Mucosa of descending colon (tissue), 3 donors: ENCODE measurements at regions not wholly inside any gene's neighbourhood (a gene's known extent, or its start where the extent isn't known, plus 50 kb on each side); places are given as distances from the start of the nearest gene placed in this dataset.

ENCODE experiments used
- ATAC-seq: fragments of 200-7000 bp; cut with Tn5 transposase; one replicate; pipeline ENCODE4 v1.9.1; 2020; ENCODE audit warnings: mild to moderate bottlenecking, moderate library complexity
- DNase-seq, 3 donors: peaks; one replicate each; pipeline ENCODE4 v3.0.0-alpha.2; 2020
- H3K36me3 ChIP-seq: fragments of 200-600 bp; one replicate; pipeline ENCODE4 v1.8.0; 2021; ENCODE audit warnings: low read depth, mild to moderate bottlenecking
- H3K4me1 ChIP-seq: fragments of 200-600 bp; one replicate; pipeline ENCODE4 v1.8.0; 2021; ENCODE audit warnings: low read depth, mild to moderate bottlenecking
- H3K4me3 ChIP-seq: fragments of 200-600 bp; one replicate; pipeline ENCODE4 v1.8.0; 2021; ENCODE audit warnings: mild to moderate bottlenecking
- H3K9me3 ChIP-seq: fragments of 200-600 bp; one replicate; pipeline ENCODE4 v1.8.0; 2021; ENCODE audit warnings: mild to moderate bottlenecking
- CTCF ChIP-seq: fragments of 200-600 bp; IDR thresholded peaks from one replicate; pipeline ENCODE4 v1.8.0; 2022; ENCODE audit warnings: antibody characterized with exemption, mild to moderate bottlenecking
- intact Hi-C, 2 donors: fragments of 100-400 bp; cut with DNase I in 1 of 2; cut with micrococcal nuclease in 1 of 2; formaldehyde crosslinking; loops; one replicate each; pipeline versions ENCODE4 v1.11.0 to v1.11.1; 2022; cut with DNase I, micrococcal nuclease
- donor health status: DM: no; HTN: no; CAD: no; lungs with moderate emphysema.
- donor health status: DM: no; HTN: no; CAD: no.
- donor health status: DM: no; HTN: yes; CAD: no.

GRCh38 chr12:128114485-128114884 lies 152.5 kb upstream of the TMEM132C start:
- H3K36me3 ChIP-seq, result no peaks in the 10 kb centered on the region
- no peak overlapping the region for H3K4me3 ChIP-seq
- DNase-seq (no peak), ATAC-seq (no peak)
- H3K4me1 ChIP-seq, result no peaks in the 10 kb centered on the region
- H3K9me3 ChIP-seq, result peaks cover 1% of the 10 kb centered on the region
- intact Hi-C loops, result no loop called here
- no peak for TF ChIP-seq CTCF

- DNase-seq (no peak), ATAC-seq (no peak)
- TF ChIP-seq CTCF, result no peak
Measured at GRCh38 chr12:128116537-128116936, 150.4 kb upstream of the TMEM132C start.

GRCh38 chr12:128120035-128120434 lies 146.9 kb upstream of the TMEM132C start:
- intact Hi-C loops, result no loop called here
- no peak overlapping the region for H3K4me3 ChIP-seq
- peaks cover 9% of the 10 kb centered on the region for H3K9me3 ChIP-seq
- no peak for ATAC-seq
- DNase-seq, result no peak
- no peak for TF ChIP-seq CTCF
- H3K4me1 ChIP-seq, result no peaks in the 10 kb centered on the region
- no peaks in the 10 kb centered on the region for H3K36me3 ChIP-seq

More at GRCh38 chr12:128116537-128116936, 150.4 kb upstream of the TMEM132C start:
- Histone ChIP-seq H3K4me1 (no peaks in the 10 kb centered on the region), H3K4me3 (no peak overlapping the region), H3K9me3 (peaks cover 9% of the 10 kb centered on the region), H3K36me3 (no peaks in the 10 kb centered on the region)
- intact Hi-C loops, result no loop called here

- intact Hi-C loops, result no loop called here
Measured at GRCh38 chr12:128121424-128121823, 145.5 kb upstream of the TMEM132C start.

GRCh38 chr12:128123096-128123495 lies 143.9 kb upstream of the TMEM132C start:
- Histone ChIP-seq H3K4me3 (no peak overlapping the region), H3K9me3 (peaks cover 9% of the 10 kb centered on the region), H3K4me1 (no peaks in the 10 kb centered on the region), H3K36me3 (no peaks in the 10 kb centered on the region)
- ATAC-seq (no peak), DNase-seq (no peak)
- no peak for TF ChIP-seq CTCF
- intact Hi-C loops, result no loop called here

More at GRCh38 chr12:128121424-128121823, 145.5 kb upstream of the TMEM132C start:
- no peaks in the 10 kb centered on the region for H3K4me1 ChIP-seq
- no peak for TF ChIP-seq CTCF
- ATAC-seq (no peak), DNase-seq (no peak)
- H3K36me3 ChIP-seq, result no peaks in the 10 kb centered on the region
- no peak overlapping the region for H3K4me3 ChIP-seq
- peaks cover 9% of the 10 kb centered on the region for H3K9me3 ChIP-seq

GRCh38 chr12:128131955-128132354 lies 135.0 kb upstream of the TMEM132C start:
- Histone ChIP-seq H3K4me3 (no peak overlapping the region), H3K9me3 (no peaks in the 10 kb centered on the region), H3K36me3 (no peaks in the 10 kb centered on the region), H3K4me1 (no peaks in the 10 kb centered on the region)
- no peak for TF ChIP-seq CTCF
- no peak for DNase-seq
- no peak for ATAC-seq
- intact Hi-C loops, result no loop called here
